DND-41 (cell line): ENCODE measurements at regions not wholly inside any gene's neighbourhood (a gene's known extent, or its start where the extent isn't known, plus 50 kb on each side); places are given as distances from the start of the nearest gene placed in this dataset.

Source experiments
- EZH2 ChIP-seq: IDR thresholded peaks from 3 replicates; pipeline ENCODE4 v1.6.1; 2012; ENCODE audit warnings: borderline replicate concordance, low read depth, mild to moderate bottlenecking, moderate library complexity, low read length, inconsistent platforms; ENCODE audit not compliant: severe bottlenecking
- TF ChIP-seq, protein P1 (sequence below): IDR thresholded peaks from 2 replicates; pipeline ENCODE4 v1.5.1; 2012; ENCODE audit warnings: borderline replicate concordance, low read length, moderate library complexity, mild to moderate bottlenecking; ENCODE audit not compliant: poor library complexity, severe bottlenecking; ENCODE audit errors: extremely low read depth

DNA sequence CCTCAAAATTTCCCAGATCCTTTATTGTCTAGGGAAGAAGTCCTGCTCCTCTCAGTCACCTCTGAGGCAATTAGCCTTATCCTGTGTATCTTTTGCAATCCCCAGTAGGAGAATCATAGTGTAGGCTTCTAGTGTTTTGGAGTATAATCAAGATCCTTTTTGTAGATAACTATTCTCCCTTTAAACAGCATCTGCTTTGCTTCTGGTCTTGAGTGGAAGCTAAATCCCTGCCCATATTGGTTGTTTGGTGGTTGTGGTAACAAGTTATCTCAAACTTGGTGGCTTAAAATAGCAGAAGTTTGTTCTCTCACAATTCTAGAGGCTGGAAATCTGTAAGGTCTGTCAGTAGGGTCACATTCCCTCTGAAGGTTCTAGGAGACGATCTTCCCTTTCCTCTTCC, 217.5 kb upstream of the RASGRP1 start:
- TF ChIP-seq, protein P1, sequence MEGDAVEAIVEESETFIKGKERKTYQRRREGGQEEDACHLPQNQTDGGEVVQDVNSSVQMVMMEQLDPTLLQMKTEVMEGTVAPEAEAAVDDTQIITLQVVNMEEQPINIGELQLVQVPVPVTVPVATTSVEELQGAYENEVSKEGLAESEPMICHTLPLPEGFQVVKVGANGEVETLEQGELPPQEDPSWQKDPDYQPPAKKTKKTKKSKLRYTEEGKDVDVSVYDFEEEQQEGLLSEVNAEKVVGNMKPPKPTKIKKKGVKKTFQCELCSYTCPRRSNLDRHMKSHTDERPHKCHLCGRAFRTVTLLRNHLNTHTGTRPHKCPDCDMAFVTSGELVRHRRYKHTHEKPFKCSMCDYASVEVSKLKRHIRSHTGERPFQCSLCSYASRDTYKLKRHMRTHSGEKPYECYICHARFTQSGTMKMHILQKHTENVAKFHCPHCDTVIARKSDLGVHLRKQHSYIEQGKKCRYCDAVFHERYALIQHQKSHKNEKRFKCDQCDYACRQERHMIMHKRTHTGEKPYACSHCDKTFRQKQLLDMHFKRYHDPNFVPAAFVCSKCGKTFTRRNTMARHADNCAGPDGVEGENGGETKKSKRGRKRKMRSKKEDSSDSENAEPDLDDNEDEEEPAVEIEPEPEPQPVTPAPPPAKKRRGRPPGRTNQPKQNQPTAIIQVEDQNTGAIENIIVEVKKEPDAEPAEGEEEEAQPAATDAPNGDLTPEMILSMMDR: no peak
- TF ChIP-seq EZH2: no peak
